HepG2 (cell line): ENCODE measurements at regions not wholly inside any gene's neighbourhood (a gene's known extent, or its start where the extent isn't known, plus 50 kb on each side); places are given as distances from the start of the nearest gene placed in this dataset.

ENCODE experiments used
- ASH2L ChIP-seq: fragments of 300-600, 200-600 bp; sonication (generic); IDR thresholded peaks from 2 replicates; pipeline ENCODE4 v1.7.0; 2017; ENCODE audit warnings: low read depth, mild to moderate bottlenecking, moderate library complexity, mixed read lengths, low read length; ENCODE audit not compliant: insufficient read length
- EED ChIP-seq: sonication (generic); formaldehyde crosslinking; IDR thresholded peaks from 2 replicates; pipeline ENCODE4 v1.5.0; 2020; ENCODE audit warnings: mild to moderate bottlenecking, missing genetic modification reagents
- ELF1 ChIP-seq: sonication (generic); formaldehyde crosslinking; IDR thresholded peaks from 2 replicates; pipeline ENCODE4 v1.4.0; 2020; ENCODE audit warnings: missing genetic modification reagents
- FOSL1 ChIP-seq: sonication (generic); formaldehyde crosslinking; IDR thresholded peaks from 2 replicates; pipeline ENCODE4 v1.9.0; 2021; ENCODE audit warnings: missing genetic modification reagents, borderline replicate concordance
- HHEX ChIP-seq: IDR thresholded peaks from 2 replicates; pipeline ENCODE4 v1.6.1; 2016; ENCODE audit warnings: control low read depth
- HNRNPLL ChIP-seq: fragments of 200-400 bp; formaldehyde crosslinking; IDR thresholded peaks from 2 replicates; pipeline ENCODE4 v1.6.1; 2017; ENCODE audit warnings: mild to moderate bottlenecking, low read depth, low read length; ENCODE audit not compliant: poor library complexity, severe bottlenecking
- IKZF4 ChIP-seq: sonication (generic); formaldehyde crosslinking; IDR thresholded peaks from 2 replicates; pipeline ENCODE4 v1.5.1; 2020; ENCODE audit warnings: borderline replicate concordance, mild to moderate bottlenecking, low read depth, missing genetic modification reagents; ENCODE audit errors: not compliant biosample characterization
- IRF2 ChIP-seq: IDR thresholded peaks from 2 replicates; pipeline ENCODE4 v1.6.1; 2018; ENCODE audit warnings: missing genetic modification reagents, missing compliant biosample characterization
- KAT7 ChIP-seq: IDR thresholded peaks from 2 replicates; pipeline ENCODE4 v1.6.1; 2018; ENCODE audit warnings: borderline replicate concordance, missing compliant biosample characterization
- MIER2 ChIP-seq: IDR thresholded peaks from 2 replicates; pipeline ENCODE4 v1.6.1; 2016; ENCODE audit warnings: missing biosample characterization, missing genetic modification reagents
- TBL1XR1 ChIP-seq: fragments of 150-350 bp; IDR thresholded peaks from 2 replicates; pipeline ENCODE4 v1.6.1; 2014; ENCODE audit warnings: borderline replicate concordance, low read length; ENCODE audit not compliant: partially characterized antibody
- TGIF2 ChIP-seq: IDR thresholded peaks from 2 replicates; pipeline ENCODE4 v1.6.1; 2016; ENCODE audit warnings: control low read depth, missing compliant biosample characterization
- XBP1 ChIP-seq: sonication (generic); formaldehyde crosslinking; IDR thresholded peaks from 2 replicates; pipeline ENCODE4 v1.5.0; 2020; ENCODE audit warnings: missing genetic modification reagents
- ZBTB20 ChIP-seq: sonication (generic); formaldehyde crosslinking; IDR thresholded peaks from 2 replicates; pipeline ENCODE4 v1.8.1; 2023; ENCODE audit warnings: missing genetic modification reagents, low read depth, mild to moderate bottlenecking, borderline replicate concordance
- ZFP37 ChIP-seq: sonication (generic); formaldehyde crosslinking; IDR thresholded peaks from 2 replicates; pipeline ENCODE4 v1.4.0; 2020; ENCODE audit warnings: missing genetic modification reagents, borderline replicate concordance
- ZFX ChIP-seq: sonication (generic); formaldehyde crosslinking; IDR thresholded peaks from 2 replicates; pipeline ENCODE4 v1.4.0; 2020; ENCODE audit warnings: mild to moderate bottlenecking, low read depth, missing genetic modification reagents, moderate library complexity
- ZNF256 ChIP-seq: sonication (generic); formaldehyde crosslinking; conservative IDR thresholded peaks from 2 replicates; pipeline ENCODE4 v1.4.0; 2020; ENCODE audit warnings: missing genetic modification reagents
- ZNF282 ChIP-seq: fragments of 450-650 bp; IDR thresholded peaks from 2 replicates; pipeline ENCODE4 v1.6.1; 2018; ENCODE audit not compliant: partially characterized antibody
- ZNF337 ChIP-seq: sonication (generic); formaldehyde crosslinking; IDR thresholded peaks from 2 replicates; pipeline ENCODE4 v1.5.1; 2020; ENCODE audit warnings: missing genetic modification reagents, low read depth, mild to moderate bottlenecking, borderline replicate concordance
- ZNF773 ChIP-seq: sonication (generic); formaldehyde crosslinking; IDR thresholded peaks from 2 replicates; pipeline ENCODE4 v1.4.0; 2020; ENCODE audit warnings: missing genetic modification reagents, borderline replicate concordance
- ZNF891 ChIP-seq: sonication (generic); formaldehyde crosslinking; IDR thresholded peaks from 2 replicates; pipeline ENCODE4 v1.5.0; 2020; ENCODE audit warnings: mild to moderate bottlenecking, missing genetic modification reagents
- ZSCAN21 ChIP-seq: sonication (generic); formaldehyde crosslinking; IDR thresholded peaks from 2 replicates; pipeline ENCODE4 v1.8.0; 2022; ENCODE audit warnings: mild to moderate bottlenecking, missing genetic modification reagents, moderate library complexity, borderline replicate concordance
- TF ChIP-seq, protein P1 (sequence below): IDR thresholded peaks from 2 replicates; pipeline ENCODE4 v1.6.1; 2016; ENCODE audit warnings: missing biosample characterization, missing genetic modification reagents, low read depth
- TF ChIP-seq, protein P2 (sequence below): sonication (generic); formaldehyde crosslinking; IDR thresholded peaks from 2 replicates; pipeline ENCODE4 v1.9.0; 2021; ENCODE audit warnings: missing genetic modification reagents, borderline replicate concordance
- TF ChIP-seq, protein P3 (sequence below): IDR thresholded peaks from 2 replicates; pipeline ENCODE4 v1.6.1; 2016; ENCODE audit warnings: missing compliant biosample characterization, missing genetic modification reagents, borderline replicate concordance
- TF ChIP-seq, protein P4 (sequence below): IDR thresholded peaks from 2 replicates; pipeline ENCODE4 v1.6.1; 2016

DNA sequence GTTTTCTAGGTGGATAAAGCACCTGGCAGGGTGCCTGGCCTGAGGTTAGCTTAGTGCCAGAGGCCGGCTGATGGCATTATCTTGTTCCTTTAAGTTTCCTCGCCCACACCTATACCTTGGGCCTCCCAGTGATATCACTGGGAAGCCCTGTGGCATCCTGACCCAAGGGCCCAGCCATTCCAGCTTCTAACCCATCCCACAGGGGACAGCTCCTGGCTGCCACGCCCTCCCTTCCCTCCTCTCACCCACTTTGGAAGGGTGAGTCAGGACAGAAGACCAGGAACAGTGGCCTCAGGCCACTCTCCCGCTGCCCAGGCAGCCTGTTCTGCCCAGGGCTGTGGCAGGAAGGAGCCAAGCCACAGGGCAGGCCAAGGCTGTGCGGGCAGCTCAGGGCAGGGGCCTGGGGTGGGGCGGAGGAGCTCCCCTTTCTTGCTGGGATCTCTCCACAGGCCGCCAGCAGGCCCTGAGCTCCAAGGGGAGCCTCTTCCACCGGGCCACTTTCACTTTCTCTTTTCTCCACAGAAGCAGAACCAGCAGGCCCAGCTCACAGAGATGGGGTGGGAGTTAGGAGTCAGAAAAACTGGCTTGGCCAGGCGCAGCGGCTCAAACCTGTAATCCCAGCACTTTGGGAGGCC, 75.1 kb downstream of the IRF2BPL start (continued):
- TF ChIP-seq TGIF2 (no peak), ZFP37 (CRISPR knock-in tag) (no peak), KAT7 (no peak), ELF1 (CRISPR knock-in tag) (0 out of 2 replicates have a peak, but pooled peaks have one; percentile 12), TBL1XR1 (no peak), ZBTB20 (CRISPR knock-in tag) (no peak), HHEX (CRISPR knock-in tag) (no peak), EED (CRISPR knock-in tag) (no peak), IKZF4 (no peak), ASH2L (peak; percentile 35), HNRNPLL (peak; percentile 28), ZNF256 (CRISPR knock-in tag) (no peak), ZFX (CRISPR knock-in tag) (peak; percentile 81), FOSL1 (CRISPR knock-in tag) (no peak), ZSCAN21 (CRISPR knock-in tag) (peak; percentile 62; the same call in 1 of the 2 replicates), XBP1 (CRISPR knock-in tag) (no peak), ZNF337 (no peak), ZNF282 (no peak), IRF2 (peak; percentile 100), MIER2 (CRISPR knock-in tag) (peak; percentile 27; the same call in 1 of the 2 replicates), ZNF891 (CRISPR knock-in tag) (0 out of 2 replicates have a peak, but pooled peaks have one; percentile 37), ZNF773 (CRISPR knock-in tag) (no peak)
- TF ChIP-seq, protein P1, sequence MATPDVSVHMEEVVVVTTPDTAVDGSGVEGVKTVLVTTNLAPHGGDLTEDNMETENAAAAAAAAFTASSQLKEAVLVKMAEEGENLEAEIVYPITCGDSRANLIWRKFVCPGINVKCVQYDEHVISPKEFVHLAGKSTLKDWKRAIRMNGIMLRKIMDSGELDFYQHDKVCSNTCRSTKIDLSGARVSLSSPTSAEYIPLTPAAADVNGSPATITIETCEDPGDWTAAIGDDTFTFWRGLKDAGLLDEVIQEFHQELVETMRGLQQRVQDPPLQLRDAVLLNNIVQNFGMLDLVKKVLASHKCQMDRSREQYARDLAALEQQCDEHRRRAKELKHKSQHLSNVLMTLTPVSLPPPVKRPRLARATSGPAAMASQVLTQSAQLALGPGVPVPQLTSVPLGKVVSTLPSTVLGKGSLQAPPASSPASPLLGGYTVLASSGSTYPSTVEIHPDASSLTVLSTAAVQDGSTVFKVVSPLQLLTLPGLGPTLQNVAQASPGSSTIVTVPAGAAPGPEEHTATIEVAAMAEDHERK (CRISPR knock-in tag): no peak
- TF ChIP-seq, protein P2, sequence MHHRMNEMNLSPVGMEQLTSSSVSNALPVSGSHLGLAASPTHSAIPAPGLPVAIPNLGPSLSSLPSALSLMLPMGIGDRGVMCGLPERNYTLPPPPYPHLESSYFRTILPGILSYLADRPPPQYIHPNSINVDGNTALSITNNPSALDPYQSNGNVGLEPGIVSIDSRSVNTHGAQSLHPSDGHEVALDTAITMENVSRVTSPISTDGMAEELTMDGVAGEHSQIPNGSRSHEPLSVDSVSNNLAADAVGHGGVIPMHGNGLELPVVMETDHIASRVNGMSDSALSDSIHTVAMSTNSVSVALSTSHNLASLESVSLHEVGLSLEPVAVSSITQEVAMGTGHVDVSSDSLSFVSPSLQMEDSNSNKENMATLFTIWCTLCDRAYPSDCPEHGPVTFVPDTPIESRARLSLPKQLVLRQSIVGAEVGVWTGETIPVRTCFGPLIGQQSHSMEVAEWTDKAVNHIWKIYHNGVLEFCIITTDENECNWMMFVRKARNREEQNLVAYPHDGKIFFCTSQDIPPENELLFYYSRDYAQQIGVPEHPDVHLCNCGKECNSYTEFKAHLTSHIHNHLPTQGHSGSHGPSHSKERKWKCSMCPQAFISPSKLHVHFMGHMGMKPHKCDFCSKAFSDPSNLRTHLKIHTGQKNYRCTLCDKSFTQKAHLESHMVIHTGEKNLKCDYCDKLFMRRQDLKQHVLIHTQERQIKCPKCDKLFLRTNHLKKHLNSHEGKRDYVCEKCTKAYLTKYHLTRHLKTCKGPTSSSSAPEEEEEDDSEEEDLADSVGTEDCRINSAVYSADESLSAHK (CRISPR knock-in tag): no peak
- TF ChIP-seq, protein P3, sequence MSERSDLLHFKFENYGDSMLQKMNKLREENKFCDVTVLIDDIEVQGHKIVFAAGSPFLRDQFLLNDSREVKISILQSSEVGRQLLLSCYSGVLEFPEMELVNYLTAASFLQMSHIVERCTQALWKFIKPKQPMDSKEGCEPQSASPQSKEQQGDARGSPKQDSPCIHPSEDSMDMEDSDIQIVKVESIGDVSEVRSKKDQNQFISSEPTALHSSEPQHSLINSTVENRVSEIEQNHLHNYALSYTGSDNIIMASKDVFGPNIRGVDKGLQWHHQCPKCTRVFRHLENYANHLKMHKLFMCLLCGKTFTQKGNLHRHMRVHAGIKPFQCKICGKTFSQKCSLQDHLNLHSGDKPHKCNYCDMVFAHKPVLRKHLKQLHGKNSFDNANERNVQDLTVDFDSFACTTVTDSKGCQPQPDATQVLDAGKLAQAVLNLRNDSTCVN (CRISPR knock-in tag): no peak
- TF ChIP-seq, protein P4, sequence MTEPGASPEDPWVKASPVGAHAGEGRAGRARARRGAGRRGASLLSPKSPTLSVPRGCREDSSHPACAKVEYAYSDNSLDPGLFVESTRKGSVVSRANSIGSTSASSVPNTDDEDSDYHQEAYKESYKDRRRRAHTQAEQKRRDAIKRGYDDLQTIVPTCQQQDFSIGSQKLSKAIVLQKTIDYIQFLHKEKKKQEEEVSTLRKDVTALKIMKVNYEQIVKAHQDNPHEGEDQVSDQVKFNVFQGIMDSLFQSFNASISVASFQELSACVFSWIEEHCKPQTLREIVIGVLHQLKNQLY: no peak
